Esophagus (tissue), 2 donors: ENCODE measurements at regions not wholly inside any gene's neighbourhood (a gene's known extent, or its start where the extent isn't known, plus 50 kb on each side); places are given as distances from the start of the nearest gene placed in this dataset.
"Not testable (repeated sequence)": the region's sequence is repeated elsewhere in the genome, so short reads cannot be mapped to it uniquely, and the experiment has no call there.

Source experiments
- H3K27ac ChIP-seq, 2 donors: one replicate each; pipeline ENCODE4 v1.5.1; 2013; ENCODE audit warnings: low read depth in 2 of 2, mild to moderate bottlenecking in 2 of 2, inconsistent platforms in 1 of 2, low read length in 1 of 2, moderate library complexity in 1 of 2
- H3K27me3 ChIP-seq, 2 donors: one replicate each; pipeline ENCODE4 v1.6.1; 2013; ENCODE audit warnings: low read length in 2 of 2, control low read depth in 1 of 2, mild to moderate bottlenecking in 1 of 2; ENCODE audit not compliant: insufficient read depth in 2 of 2, control insufficient read depth in 1 of 2
- H3K36me3 ChIP-seq, 2 donors: one replicate each; pipeline ENCODE4 v1.6.1; 2013; ENCODE audit warnings: low read length in 1 of 2; ENCODE audit not compliant: control insufficient read depth in 2 of 2, insufficient read depth in 2 of 2
- H3K4me1 ChIP-seq, 2 donors: one replicate each; pipeline ENCODE4 v1.6.1; 2013; ENCODE audit warnings: low read length in 1 of 2; ENCODE audit not compliant: control insufficient read depth in 2 of 2, insufficient read depth in 2 of 2
- H3K4me3 ChIP-seq, 2 donors: one replicate each; pipeline ENCODE4 v1.5.1; 2013; ENCODE audit warnings: low read length in 2 of 2, mild to moderate bottlenecking in 2 of 2, low read depth in 1 of 2, moderate library complexity in 1 of 2
- H3K9me3 ChIP-seq, 2 donors: one replicate each; pipeline ENCODE4 v1.6.1; 2013; ENCODE audit warnings: mild to moderate bottlenecking in 2 of 2, low read depth in 1 of 2, low read length in 1 of 2, moderate library complexity in 1 of 2; ENCODE audit not compliant: control insufficient read depth in 2 of 2, insufficient read depth in 1 of 2
- WGBS, 2 donors: extraction: QIAGEN DNeasy Blood & Tissue Kit; methylation state at CpG; one replicate each; pipeline ENCODE4 v1.1.7; 2013; 5-methylcytosine and 5-hydroxymethylcytosine counted together
- donor health status: healthy with polysubstance abuse.
- donor health status: Bipolar disorder and iron deficiency.

GRCh38 chr2:130265570-130266247, 67.5 kb upstream of the TUBA3E start:
- H3K27me3 ChIP-seq, H3K27ac ChIP-seq, H3K9me3 ChIP-seq, H3K4me1 ChIP-seq, H3K36me3 ChIP-seq, H3K4me3 ChIP-seq: not testable (repeated sequence)
- WGBS, 2 donors: 82 to 87% methylated on average over 10 to 11 of the region's 12 CpGs

- H3K4me1 ChIP-seq, H3K27ac ChIP-seq, H3K4me3 ChIP-seq, H3K36me3 ChIP-seq, H3K27me3 ChIP-seq, H3K9me3 ChIP-seq: not testable (repeated sequence)
- WGBS, 2 donors: 85 to 90% methylated on average over 8 to 9 of the region's 9 CpGs
These were observed 66.7 kb upstream of the TUBA3E start for GRCh38 chr2:130264901-130265320.

- no peaks in the 10 kb centered on the region for H3K4me1 ChIP-seq
These were observed 66.3 kb upstream of the TUBA3E start for GRCh38 chr2:130264501-130264900.

GRCh38 chr2:130264046-130264445, 65.8 kb upstream of the TUBA3E start:
- Histone ChIP-seq H3K27me3 (no peaks in the 10 kb centered on the region), H3K4me3 (no peak overlapping the region), H3K27ac (no peak overlapping the region), H3K36me3 (no peaks in the 10 kb centered on the region), H3K9me3 (no peaks in the 10 kb centered on the region), H3K4me1 (no peaks in the 10 kb centered on the region)
- WGBS, 2 donors: 82 to 90% methylated on average over 7 of the region's 7 CpGs

More at GRCh38 chr2:130264501-130264900, 66.3 kb upstream of the TUBA3E start:
- Histone ChIP-seq H3K36me3 (no peaks in the 10 kb centered on the region), H3K27me3 (no peaks in the 10 kb centered on the region), H3K27ac (no peak overlapping the region), H3K4me3 (no peak overlapping the region), H3K9me3 (no peaks in the 10 kb centered on the region)
- whole genome bisulfite sequencing, 2 donors: 83 to 88% methylated on average over 5 of the region's 5 CpGs

GRCh38 chr2:130263606-130264005, 65.4 kb upstream of the TUBA3E start:
- H3K9me3 ChIP-seq: no peaks in the 10 kb centered on the region
- H3K36me3 ChIP-seq: no peaks in the 10 kb centered on the region
- H3K27me3 ChIP-seq: no peaks in the 10 kb centered on the region
- no peaks in the 10 kb centered on the region for H3K4me1 ChIP-seq
- no peak overlapping the region for H3K4me3 ChIP-seq
- 82 to 87% methylated on average over 7 of the region's 7 CpGs for WGBS, 2 donors
- no peak overlapping the region for H3K27ac ChIP-seq

- H3K27ac ChIP-seq: no peak overlapping the region
- no peaks in the 10 kb centered on the region for H3K27me3 ChIP-seq
- WGBS, 2 donors: 52 to 55% methylated on average over 10 to 11 of the region's 11 CpGs
- H3K9me3 ChIP-seq: no peaks in the 10 kb centered on the region
- no peak overlapping the region for H3K4me3 ChIP-seq
- H3K36me3 ChIP-seq: no peaks in the 10 kb centered on the region
- H3K4me1 ChIP-seq: no peaks in the 10 kb centered on the region
These were observed 63.9 kb upstream of the TUBA3E start for GRCh38 chr2:130261970-130262760.

GRCh38 chr2:130261099-130261498, 62.9 kb upstream of the TUBA3E start:
- Histone ChIP-seq H3K4me3 (no peak overlapping the region), H3K27me3 (no peaks in the 10 kb centered on the region), H3K9me3 (no peaks in the 10 kb centered on the region), H3K36me3 (no peaks in the 10 kb centered on the region), H3K27ac (no peak overlapping the region), H3K4me1 (no peaks in the 10 kb centered on the region)
- WGBS, 2 donors: 66% methylated on average over 10 of the region's 10 CpGs

GRCh38 chr2:130259594-130259993, 61.4 kb upstream of the TUBA3E start:
- Histone ChIP-seq H3K27ac (no peak overlapping the region), H3K27me3 (no peaks in the 10 kb centered on the region), H3K36me3 (no peaks in the 10 kb centered on the region), H3K4me3 (no peak overlapping the region), H3K4me1 (no peaks in the 10 kb centered on the region), H3K9me3 (no peaks in the 10 kb centered on the region)
- WGBS, 2 donors: 53 to 59% methylated on average over 4 of the region's 4 CpGs

GRCh38 chr2:130258356-130258755, 60.1 kb upstream of the TUBA3E start:
- no peaks in the 10 kb centered on the region for H3K36me3 ChIP-seq
- no peak overlapping the region for H3K27ac ChIP-seq
- no peaks in the 10 kb centered on the region for H3K4me1 ChIP-seq
- no peaks in the 10 kb centered on the region for H3K9me3 ChIP-seq
- 59% methylated on average over 3 of the region's 3 CpGs for WGBS, 2 donors
- no peak overlapping the region for H3K4me3 ChIP-seq
- H3K27me3 ChIP-seq: no peaks in the 10 kb centered on the region
